HUDEP-2 (cell line): ENCODE measurements at regions not wholly inside any gene's neighbourhood (a gene's known extent, or its start where the extent isn't known, plus 50 kb on each side); places are given as distances from the start of the nearest gene placed in this dataset.

Experiments used
- DNase-seq, 76 experiments: peaks; one replicate each; lab custom pipeline; 2025; ENCODE audit not compliant: unreplicated experiment in 76 of 76; lab: John Stamatoyannopoulos, UW

DNA sequence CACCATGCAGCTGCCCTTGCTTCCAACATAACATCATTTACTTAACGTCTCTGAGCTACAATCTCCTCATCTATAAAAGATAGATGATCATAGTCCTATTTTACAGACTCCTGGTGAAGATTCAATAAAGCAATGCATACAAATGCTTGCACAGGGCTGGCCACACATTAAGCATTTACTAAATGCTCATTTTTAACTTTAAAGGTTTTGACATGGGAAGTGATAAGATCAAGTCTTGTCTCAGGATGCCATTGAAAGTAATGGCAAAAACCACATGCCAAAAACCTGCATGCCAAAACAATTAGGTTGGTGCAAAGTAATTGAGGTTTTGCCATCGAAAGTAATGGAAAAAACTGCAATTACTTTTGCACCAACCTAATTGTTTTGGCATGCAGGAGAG, 181.2 kb upstream of the ADRA1B start:
- DNase-seq: no peak

DNA sequence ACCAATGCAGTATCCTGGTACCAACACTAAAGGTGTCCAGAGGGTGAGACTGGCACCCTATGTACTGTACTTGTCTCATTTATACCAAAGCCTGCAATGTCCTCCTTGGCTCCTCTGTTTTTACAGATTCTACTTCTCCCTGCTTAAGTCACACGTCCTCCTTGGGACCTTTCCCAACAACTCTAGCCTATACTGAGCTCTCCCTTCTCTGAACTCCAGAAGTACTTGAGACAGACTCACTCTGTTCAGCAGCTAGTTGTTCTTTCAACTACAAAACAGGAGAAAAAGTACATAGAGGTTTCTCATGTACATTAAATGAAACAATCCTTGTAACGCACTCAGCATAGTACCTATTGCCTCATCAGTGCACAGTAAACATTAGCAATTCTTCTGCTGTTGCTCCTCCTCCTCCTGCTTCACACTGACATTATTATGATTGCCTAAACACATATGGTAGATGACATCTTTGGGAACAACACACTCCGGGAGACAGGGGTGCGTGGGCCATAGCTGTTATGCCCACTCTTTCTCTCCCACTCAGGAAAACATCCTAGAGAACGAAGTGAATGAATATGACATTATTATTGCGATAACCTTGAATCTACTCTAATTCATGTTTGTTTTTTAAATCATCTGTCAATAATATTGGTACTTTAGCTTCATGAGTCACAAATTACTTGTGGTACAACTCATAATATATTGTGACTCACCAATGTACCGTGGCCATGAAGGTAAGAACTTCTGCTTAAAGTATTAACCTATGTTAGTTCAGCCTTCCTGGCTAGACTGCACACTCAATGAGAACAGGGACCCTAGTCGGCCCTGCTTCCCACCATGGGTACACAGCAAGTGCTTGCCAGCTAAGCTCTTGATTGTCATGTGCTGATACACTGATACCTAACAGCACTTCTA, 180.3 kb upstream of the ADRA1B start:
- DNase-seq: no peak

DNA sequence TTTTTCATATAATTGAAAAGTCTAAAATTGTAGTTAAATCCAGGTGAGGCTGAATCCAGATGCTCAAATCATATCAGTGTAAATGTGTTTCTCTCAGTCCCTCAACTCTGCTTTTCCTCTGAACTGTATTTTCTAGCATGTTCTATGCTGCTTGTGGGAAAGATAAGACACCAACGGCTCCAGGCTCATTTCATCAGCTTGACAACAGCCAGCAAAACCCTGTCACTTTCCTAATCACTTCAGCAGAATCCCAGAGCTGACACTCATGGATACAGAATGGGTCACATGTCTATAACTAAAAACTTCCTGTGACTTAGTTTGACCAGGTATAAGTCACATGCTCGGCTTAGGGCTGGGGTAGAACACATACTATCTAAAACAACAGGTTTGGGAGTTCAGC, 179.4 kb upstream of the ADRA1B start:
- no peak for DNase-seq

DNA sequence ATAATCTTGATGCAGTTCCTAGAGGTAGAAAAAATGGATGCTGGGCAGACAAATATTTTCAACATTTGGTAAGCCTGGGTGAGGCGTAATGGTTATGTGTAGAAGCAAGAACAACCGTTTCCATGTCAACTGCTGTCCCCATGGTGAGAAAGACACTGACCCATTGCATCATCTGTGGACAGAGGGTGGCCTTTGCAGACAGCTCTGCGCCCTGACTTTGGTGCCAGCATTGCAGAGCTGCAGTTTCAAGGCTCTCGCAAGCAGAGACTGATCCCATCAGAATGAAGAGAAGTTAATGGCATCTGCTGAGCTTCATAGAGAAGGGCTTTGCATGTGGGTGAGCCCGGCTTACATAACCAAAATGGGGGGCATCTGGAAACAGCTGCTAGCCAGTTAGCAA, 179.0 kb upstream of the ADRA1B start:
- no peak for DNase-seq

DNA sequence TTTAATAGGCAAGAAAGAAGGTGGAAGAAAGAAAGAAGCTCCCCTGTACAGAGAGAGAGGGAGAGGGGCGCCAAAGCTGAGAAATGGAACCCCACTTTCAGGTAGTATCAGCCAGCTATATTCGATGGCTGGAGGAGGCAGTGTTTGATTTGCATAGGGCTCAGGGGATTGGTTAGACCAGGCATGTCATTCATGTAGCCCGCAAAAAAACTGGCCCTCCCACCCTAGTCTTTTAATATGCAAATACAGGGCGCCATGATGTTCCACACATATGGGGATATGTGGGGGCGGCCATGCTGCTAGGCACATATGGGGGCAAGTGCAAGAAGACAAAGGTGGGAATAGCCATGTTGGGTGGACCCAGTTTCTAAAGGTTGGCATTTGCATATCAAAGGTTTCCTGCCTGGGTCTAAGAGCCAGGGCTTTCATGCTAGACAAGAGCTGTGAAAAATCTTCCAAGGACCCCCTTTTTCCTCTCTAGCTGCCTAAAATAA, 174.4 kb upstream of the ADRA1B start:
- no peak for DNase-seq

DNA sequence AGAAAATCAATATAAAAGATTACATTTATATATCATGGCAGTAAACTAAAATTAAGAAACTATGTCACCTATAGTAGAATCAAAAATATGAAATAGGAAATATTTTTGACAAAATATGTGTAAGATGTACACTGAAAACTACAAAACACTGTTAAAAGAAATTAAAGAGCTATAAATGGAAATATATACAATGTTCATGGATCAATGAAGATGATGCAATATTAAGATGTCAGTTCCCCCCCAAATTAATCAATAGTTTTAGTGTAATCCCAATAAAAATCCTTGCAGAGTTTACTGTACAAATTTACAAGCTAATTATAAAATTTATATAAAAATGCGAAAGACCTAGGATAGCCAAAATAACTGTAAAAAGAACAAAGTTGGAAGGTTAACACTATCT, 173.0 kb upstream of the ADRA1B start:
- no peak for DNase-seq

DNA sequence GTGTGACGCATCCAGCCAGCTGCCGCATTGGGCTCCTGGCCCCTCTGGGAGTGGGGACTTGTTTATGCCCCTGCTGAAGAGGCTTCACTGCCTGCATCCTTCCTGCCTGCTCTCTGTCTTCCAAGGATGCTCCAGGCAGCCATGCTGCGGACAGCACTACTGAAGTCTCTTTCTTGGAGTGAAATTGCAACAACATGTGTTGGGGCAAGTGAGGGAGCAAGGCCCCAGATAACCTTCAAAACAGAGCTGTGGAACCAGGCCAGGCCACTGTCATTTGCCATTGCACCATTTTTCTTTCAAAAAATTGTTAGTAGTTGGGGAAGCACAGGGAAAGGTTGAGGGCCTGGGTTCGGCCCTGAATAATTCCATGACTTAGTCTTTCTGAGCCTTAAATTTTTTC, 169.6 kb upstream of the ADRA1B start:
- DNase-seq: no peak

DNA sequence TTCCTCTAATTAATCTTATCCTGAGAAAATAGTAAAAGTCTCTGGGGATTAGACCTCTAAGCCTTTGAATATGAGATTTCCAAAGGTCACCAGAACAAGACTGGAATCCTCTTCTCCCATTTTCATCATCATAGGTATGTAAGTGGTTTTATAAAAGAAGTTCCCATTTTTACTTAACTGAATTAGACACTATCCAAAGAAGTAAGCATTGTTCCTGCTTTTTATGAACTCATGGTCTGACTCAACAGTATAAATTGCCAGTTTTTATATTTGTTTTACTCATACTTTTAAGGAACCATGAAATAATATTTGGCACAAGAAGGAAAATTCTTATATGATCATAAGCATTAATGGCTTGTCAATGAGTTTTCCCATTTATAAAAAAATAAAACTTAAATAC, 167.1 kb upstream of the ADRA1B start:
- DNase-seq: no peak

DNA sequence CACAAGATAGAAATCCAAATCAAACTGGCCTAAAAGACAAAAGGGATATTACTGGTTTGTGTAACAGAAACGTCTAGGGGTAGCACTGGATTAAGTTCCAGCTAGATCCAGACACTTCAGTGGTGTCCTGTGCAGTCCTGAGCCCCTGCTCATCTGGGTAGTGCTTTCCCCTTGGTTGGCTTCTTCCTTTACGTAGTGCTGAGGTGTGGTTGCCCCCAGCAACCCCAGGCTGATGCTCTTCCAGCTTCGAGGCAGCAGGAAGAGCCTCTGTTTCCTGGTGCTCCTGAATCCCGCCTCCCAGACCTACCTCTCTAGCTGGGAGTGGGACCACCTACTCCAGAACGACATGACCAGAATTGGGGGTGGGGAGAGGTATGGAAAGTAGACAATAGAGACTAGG, 166.1 kb upstream of the ADRA1B start:
- DNase-seq: no peak

DNA sequence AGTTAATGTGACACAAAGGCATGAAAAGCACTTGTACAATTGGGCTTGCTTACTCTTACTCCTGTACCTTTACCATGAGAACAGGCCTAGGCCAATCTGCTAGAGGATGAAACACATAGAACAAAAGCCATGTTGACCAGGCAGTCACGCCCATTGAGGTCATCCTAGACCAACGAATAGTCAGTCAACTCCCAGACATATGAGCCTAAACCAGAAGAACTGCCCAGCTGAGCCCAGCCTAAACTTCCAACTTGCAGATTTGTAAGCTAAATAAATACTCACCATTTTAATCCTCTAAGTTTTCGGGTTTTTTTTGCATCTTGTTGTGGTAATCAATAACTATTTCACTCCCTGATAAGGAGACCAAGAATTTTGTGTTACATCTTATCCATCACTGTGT, 164.8 kb upstream of the ADRA1B start:
- DNase-seq: no peak

DNA sequence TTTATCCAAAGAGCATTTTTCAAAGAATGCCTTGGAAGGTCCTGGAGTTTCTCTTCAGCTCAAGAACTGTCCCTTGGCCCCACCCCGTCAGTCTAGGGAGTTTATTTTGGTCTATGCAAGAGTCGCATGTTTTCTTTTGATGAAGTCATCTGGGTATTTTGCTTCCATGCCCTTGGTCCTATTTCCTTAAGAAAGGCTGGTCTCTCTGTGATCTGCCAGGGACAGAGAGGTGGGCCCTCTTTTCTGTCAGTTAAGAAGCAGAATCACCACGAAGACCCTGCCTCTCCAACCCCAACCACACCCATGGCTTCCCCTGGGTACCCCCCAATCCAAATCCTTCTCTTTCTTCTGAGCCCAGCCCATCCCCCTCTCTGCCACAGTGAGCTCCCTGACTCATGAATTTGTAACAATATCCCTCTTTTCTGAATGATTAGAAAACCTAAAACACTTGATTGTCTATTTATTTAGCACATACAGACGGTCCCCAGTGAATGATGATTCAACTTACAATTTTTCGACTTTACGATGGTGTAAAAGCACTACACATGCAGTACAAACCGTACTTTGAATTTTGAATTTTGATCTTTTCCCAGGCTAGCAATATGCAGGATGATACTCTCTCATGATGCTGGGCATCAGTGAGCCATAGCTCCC, 163.5 kb upstream of the ADRA1B start:
- DNase-seq: no peak

DNA sequence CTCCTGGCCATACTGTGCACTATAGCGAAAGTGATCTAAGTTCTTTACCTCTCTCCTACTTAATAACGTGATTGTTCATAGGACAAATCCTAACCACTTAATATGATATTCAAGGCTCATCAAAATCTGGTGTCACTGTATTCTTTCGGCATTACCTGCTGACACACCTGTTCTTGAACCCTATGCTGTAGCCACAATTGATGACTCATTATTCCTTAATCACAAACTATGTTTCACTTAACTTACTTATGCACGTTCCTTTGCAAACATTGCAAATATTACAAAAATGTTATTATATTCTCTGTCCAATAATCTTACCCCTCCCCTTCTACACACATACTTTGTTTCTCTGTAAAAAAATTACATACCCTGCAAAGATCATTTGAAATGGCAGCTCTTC, 158.1 kb upstream of the ADRA1B start:
- DNase-seq: no peak

DNA sequence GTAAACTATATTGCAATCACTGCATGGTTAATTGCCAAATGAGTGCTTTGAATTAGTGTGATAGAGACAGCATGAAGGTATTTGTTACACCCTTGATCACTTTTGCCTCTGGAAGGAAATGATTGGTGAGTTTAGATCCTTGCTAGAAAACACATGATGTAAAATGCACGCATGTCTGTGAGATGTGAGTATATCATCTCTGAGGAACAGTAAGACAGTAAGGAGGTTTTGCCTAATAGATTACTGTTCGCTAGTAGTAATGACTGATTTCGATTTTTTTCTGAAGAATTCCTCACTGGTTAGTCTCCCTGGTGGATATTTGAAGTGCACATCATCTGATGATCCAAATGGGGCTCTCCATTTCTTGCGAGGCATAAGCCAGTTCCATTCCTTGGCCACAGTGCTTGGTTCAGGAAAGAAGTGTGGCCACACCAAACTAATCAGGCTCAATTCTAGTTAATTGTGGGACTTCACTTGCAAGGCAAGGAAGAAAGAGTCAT, 156.4 kb upstream of the ADRA1B start:
- no peak for DNase-seq

DNA sequence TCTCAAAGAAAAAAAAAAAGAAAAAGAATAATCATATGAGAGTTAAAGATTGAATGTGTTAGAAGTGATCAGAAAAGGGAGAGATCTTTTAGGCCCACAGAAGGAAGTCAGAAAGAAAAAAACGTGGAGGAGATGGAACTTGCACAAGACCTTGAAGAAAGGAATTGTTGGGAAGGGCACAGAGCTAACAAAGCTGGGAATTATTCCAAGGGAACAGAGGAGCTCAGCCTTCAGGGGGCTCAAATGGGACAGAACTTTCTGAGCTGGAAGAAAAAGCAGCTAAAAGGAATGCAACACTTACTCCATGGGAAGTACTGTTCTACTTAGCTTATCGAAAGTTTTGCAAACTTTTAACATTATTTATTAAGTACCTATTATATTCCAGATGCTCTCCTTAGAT, 153.4 kb upstream of the ADRA1B start:
- no peak for DNase-seq

DNA sequence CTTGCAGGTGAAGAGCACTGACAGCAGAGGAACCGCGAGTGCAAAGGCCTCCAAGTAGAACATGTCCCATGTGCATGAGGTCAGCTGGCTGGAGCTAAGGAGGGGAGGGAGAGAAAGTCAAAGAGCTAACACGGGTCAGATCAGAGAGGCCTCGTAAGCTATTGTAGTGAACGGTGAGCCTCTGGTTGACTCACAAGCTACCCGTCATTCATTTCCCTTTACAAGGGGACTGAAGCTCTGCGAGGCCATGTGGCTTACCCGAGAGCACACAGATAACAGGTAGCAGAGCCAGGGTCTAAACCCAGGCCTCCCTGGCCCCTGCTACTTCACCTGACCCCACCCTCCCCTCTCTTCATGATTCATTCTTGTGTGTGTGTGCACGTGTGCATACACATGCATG, 152.7 kb upstream of the ADRA1B start:
- no peak for DNase-seq

DNA sequence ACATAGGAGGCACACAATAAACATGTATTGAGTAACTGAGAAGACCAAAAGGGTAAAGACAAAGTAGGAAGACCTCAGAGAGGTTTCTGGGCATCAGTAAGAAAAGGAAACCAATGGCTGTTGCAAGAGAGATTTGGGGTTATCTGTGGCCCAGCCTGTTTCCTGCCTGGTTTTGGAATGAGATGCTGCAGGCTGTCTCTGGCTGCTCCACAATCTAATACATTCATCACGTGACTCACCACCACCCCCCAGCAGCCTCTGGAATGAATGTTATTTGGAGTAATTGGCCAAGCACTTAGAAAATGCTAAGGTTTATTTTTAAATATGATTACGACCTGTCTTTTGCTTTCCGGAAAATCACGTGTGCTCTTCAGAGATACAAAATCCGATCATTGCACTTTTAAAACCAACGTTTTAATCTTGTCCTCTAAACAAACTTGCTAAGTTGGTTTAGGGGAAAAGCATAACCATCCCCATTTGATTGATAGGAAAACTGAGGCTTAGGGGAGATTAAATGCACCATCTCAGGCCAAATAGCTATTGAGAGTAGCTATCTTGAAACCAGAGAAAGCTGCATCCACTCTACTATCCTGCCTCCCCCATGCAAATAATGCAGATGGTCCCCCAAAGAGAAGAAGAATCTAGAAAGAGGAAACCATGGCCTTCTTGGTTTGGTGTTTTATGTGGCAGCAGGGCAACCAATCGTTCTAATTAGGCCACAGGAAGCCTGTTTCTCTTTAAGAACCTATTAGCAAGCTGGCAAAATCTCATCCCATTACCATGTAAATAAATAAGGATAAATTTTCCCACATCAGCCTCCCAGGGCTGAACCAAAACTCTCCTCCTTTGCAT, 151.8 kb upstream of the ADRA1B start:
- no peak for DNase-seq

DNA sequence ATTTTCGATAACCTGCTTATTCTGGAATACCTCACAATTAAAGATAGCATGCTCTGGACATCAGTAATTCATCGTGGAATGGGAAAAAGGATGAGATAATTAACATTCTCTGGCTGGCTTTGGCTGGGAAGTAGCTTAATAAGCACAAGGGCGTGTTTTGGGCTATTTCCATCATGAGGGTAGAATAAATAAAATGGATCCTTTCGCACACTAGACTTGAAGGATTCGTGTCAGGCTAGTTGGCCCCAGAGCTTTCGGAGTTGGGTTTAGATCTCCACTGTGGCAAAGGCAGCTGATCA, 151.2 kb upstream of the ADRA1B start:
- DNase-seq: no peak

DNA sequence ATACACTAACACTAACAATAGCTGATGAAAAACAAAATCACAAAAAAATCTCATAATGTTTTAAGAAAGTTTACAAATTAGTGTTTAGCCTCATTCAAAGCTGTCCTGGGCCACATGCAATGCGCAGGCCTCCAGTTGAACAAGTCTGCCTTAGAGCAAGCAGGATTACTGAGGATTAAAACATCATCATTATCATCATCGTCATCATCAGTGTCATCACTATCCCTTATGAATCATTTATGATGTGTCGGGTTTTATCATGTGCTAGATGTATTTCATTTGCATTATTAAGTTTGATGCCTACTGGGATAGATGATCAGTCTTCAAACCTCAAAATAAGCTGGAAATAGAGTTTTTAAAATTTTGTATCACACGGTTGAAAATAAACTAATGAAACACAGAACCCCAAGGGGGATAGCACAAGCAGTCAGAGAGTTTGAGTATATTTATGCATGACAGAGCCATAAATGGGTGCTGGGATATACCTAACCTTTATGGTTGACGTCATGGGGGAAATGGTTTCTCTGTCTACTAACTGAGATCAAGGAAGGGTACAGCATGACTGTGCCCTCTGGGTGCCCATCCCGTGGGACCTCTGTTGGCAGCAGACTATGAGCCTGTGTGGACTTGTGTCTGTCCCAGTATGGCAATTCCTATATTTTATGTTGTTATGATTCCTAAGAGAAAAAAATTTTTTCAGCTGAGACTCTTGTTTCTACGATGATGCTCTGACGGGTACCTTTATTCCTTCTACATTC, 150.3 kb upstream of the ADRA1B start:
- no peak for DNase-seq

DNA sequence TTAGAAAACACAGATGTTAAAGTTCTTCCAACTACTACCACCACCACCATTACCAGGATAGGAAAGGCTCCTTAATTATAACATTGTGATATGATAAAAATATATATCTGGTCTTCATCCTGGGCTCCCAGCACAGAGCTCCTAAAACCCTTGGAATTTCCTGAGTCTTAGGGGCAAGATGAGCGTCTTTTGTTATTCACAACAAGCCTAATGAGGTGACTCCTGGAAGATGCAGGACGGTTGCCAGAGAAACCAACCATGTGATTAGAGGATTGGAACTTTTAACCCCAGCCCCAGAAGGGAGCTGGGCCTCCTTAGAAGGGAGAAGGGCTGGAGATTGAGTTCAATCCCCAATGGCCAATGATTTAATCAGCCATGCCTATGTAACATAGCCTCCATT, 148.0 kb upstream of the ADRA1B start:
- no peak for DNase-seq

DNA sequence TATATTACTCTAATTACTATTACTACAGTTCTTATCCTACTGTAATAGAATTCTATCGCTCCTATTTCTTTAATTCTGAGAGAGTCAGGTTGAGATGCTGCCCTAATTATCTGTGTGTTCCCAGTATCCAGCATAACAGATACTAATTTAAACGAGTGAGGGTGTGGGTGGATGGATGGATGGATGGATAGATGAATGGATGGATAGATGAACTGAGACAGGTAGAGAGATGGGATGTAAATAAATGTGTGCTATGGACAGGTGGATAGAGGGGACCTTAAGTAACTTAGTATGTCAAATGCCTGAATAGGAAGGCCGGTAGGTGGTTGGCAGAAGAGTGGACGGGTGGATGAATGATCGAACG, 143.6 kb upstream of the ADRA1B start:
- no peak for DNase-seq
